ENCODE measurements at regions not wholly inside any gene's neighbourhood (a gene's known extent, or its start where the extent isn't known, plus 50 kb on each side); places are given as distances from the start of the nearest gene placed in this dataset.
A peak's percentile ranks its signal among the peaks of the same experiment; 100 is the strongest.
"Not testable (repeated sequence)": the region's sequence is repeated elsewhere in the genome, so short reads cannot be mapped to it uniquely, and the experiment has no call there.

DNA sequence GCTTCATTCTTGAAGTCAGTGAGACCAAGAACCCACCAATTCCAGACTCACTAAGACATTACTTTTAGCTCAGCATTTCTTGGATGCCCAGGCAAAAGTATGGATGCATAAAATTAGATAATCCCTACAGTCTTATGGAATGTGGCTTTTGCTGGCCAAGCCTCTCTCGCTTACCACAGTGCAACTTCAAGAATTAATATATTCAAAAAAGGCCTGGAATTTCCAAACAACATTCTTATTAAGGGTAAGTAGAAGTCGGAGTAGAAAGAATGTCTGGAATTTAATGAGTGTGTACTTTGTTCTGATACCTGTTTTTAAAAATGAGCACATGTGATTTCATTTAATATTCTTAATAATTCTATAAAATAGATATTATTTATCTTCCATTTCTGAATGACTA, 302.4 kb upstream of the TMTC4 start:
- H3K79me1 ChIP-seq (ENCODE audit: low read length), result no peaks in the 10 kb centered on the region
- H4K8ac ChIP-seq (ENCODE audit: low read depth, low read length), result no peak overlapping the region
- H4K91ac ChIP-seq (ENCODE audit: low read depth, low read length), result no peak overlapping the region
- no peak overlapping the region for H3K23ac ChIP-seq (ENCODE audit: low read length)
- peak in 1 of 2 donors; percentile 23 for DNase-seq
- no peak overlapping the region for H2BK12ac ChIP-seq (ENCODE audit: low read length)
- H3K36me3 ChIP-seq (ENCODE audit: control insufficient read depth in 1 of 2, insufficient read depth in 2 of 2, low read length in 2 of 2), result no peaks in the 10 kb centered on the region
- no peak overlapping the region for H2BK5ac ChIP-seq (ENCODE audit: low read depth, low read length, poor library complexity)
- no peaks in the 10 kb centered on the region for H3K9me3 ChIP-seq (ENCODE audit: insufficient read depth, low read depth, low read length)
- H3K27ac ChIP-seq (ENCODE audit: low read depth, low read length), result no peak overlapping the region
- no CpG with 5 or more reads among the region's 2 CpGs for WGBS (ENCODE audit: extremely low coverage, insufficient coverage, insufficient read length)
- H3K9ac ChIP-seq (ENCODE audit: low read length), result no peak overlapping the region
- H3K27me3 ChIP-seq (ENCODE audit: insufficient read depth, low read length), result no peaks in the 10 kb centered on the region
- H2AFZ ChIP-seq (ENCODE audit: insufficient read depth, low read length, poor library complexity), result no peak overlapping the region
- no peak overlapping the region for H2BK120ac ChIP-seq (ENCODE audit: insufficient read depth, low read length, poor library complexity)
- no peak overlapping the region for H2AK5ac ChIP-seq (ENCODE audit: low read length)
- no peak overlapping the region for H3K4me2 ChIP-seq (ENCODE audit: low read length)
- no peak overlapping the region for H3K4me3 ChIP-seq (ENCODE audit: low read depth, low read length)
- no peaks in the 10 kb centered on the region for H3K79me2 ChIP-seq (ENCODE audit: control insufficient read depth, insufficient read depth, low read length, poor library complexity)
- H3K4ac ChIP-seq (ENCODE audit: low read depth, low read length), result no peak overlapping the region
- no peak overlapping the region for H3K18ac ChIP-seq (ENCODE audit: low read length)
- no peaks in the 10 kb centered on the region for H3K4me1 ChIP-seq (ENCODE audit: control insufficient read depth in 1 of 2, insufficient read depth in 2 of 2, low read length in 2 of 2)
- no peak overlapping the region for H3K14ac ChIP-seq (ENCODE audit: low read length)
- H4K12ac ChIP-seq (ENCODE audit: low read depth, low read length), result no peak overlapping the region

DNA sequence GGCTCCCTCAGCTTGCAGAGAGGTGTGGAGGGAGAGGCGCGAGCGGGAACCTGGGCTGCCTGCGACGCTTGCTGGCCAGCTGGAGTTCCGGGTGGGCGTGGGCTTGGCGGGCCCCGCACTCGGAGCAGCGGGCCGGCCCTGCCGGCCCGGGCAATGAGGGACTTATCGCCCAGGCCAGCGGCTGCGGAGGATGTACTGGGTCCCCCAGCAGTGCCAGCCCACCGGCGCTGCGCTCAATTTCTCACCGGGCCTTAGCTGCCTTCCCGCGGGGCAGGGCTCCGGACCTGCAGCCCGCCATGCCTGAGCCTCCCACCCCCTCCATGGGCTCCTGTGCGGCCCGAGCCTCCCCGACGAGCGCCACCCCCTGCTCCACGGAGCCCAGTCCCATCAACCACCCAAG, 301.1 kb upstream of the TMTC4 start:
- H3K4me1 ChIP-seq (ENCODE audit: control insufficient read depth in 1 of 2, insufficient read depth in 2 of 2, low read length in 2 of 2); H3K79me1 ChIP-seq (ENCODE audit: low read length): not testable (repeated sequence)

DNA sequence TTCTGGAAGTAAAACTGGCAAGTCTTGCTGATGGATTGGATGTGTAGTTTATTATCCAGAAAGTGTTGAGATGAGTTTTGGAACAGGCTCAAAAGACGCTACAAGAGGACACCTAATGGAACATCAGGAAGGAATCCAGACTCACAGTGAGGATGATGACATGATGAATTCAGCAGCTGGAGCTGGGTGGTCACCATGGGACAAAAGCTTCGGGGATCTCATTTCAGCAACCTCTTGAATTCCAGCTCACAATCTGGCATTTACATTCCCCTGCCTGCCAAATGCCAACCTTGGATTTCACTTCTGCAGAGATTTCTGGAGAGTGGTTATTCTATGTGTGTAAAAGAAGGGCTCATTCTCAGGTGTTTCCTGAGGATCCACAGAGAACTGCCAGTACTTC, 288.0 kb upstream of the TMTC4 start:
- no CpG with 5 or more reads among the region's 2 CpGs for WGBS (ENCODE audit: extremely low coverage, insufficient coverage, insufficient read length)
- no peak overlapping the region for H3K4ac ChIP-seq (ENCODE audit: low read depth, low read length)

More for the DNA sequence above, 301.1 kb upstream of the TMTC4 start:
- not testable (repeated sequence) for H3K4ac ChIP-seq (ENCODE audit: low read depth, low read length); H4K12ac ChIP-seq (ENCODE audit: low read depth, low read length); H3K9ac ChIP-seq (ENCODE audit: low read length); H2AFZ ChIP-seq (ENCODE audit: insufficient read depth, low read length, poor library complexity); H3K9me3 ChIP-seq (ENCODE audit: insufficient read depth, low read depth, low read length); H3K27ac ChIP-seq (ENCODE audit: low read depth, low read length); H3K4me3 ChIP-seq (ENCODE audit: low read depth, low read length); H3K36me3 ChIP-seq (ENCODE audit: control insufficient read depth in 1 of 2, insufficient read depth in 2 of 2, low read length in 2 of 2); H3K14ac ChIP-seq (ENCODE audit: low read length); H2BK12ac ChIP-seq (ENCODE audit: low read length); H3K18ac ChIP-seq (ENCODE audit: low read length); H2BK120ac ChIP-seq (ENCODE audit: insufficient read depth, low read length, poor library complexity); H4K8ac ChIP-seq (ENCODE audit: low read depth, low read length); H3K23ac ChIP-seq (ENCODE audit: low read length); H3K79me2 ChIP-seq (ENCODE audit: control insufficient read depth, insufficient read depth, low read length, poor library complexity); H2AK5ac ChIP-seq (ENCODE audit: low read length); H3K27me3 ChIP-seq (ENCODE audit: insufficient read depth, low read length); H3K4me2 ChIP-seq (ENCODE audit: low read length); DNase-seq; H4K91ac ChIP-seq (ENCODE audit: low read depth, low read length); H2BK5ac ChIP-seq (ENCODE audit: low read depth, low read length, poor library complexity)
- WGBS (ENCODE audit: extremely low coverage, insufficient coverage, insufficient read length), result no CpG with 5 or more reads among the region's 31 CpGs

DNA sequence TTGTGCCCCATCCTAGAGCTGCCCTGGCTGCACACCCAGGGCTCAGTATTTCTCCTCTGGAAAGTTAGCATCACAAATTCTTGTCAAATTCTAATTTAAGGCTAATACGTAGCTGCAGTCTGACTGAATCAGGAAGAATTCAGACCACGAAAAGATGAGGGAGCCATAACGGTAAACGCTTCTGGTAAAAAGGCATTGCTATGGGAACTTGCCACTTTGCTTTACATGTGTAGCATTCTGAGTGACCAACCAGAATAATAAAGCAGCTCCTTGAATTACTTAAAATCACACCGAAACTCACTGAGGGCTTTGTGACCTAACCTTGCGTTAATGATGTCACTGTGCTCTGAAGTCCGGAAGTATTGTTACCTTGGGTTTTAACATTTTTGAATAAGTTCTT, 286.6 kb upstream of the TMTC4 start:
- Histone ChIP-seq H3K79me2 (ENCODE audit: control insufficient read depth, insufficient read depth, low read length, poor library complexity) (no peaks in the 10 kb centered on the region), H3K9me3 (ENCODE audit: insufficient read depth, low read depth, low read length) (no peaks in the 10 kb centered on the region), H4K91ac (ENCODE audit: low read depth, low read length) (no peak overlapping the region), H2AFZ (ENCODE audit: insufficient read depth, low read length, poor library complexity) (no peak overlapping the region), H3K4me2 (ENCODE audit: low read length) (no peak overlapping the region), H3K27me3 (ENCODE audit: insufficient read depth, low read length) (no peaks in the 10 kb centered on the region), H3K4me3 (ENCODE audit: low read depth, low read length) (no peak overlapping the region), H4K8ac (ENCODE audit: low read depth, low read length) (no peak overlapping the region), H3K23ac (ENCODE audit: low read length) (no peak overlapping the region), H2AK5ac (ENCODE audit: low read length) (no peak overlapping the region), H3K4me1 (ENCODE audit: control insufficient read depth in 1 of 2, insufficient read depth in 2 of 2, low read length in 2 of 2) (no peaks in the 10 kb centered on the region), H2BK5ac (ENCODE audit: low read depth, low read length, poor library complexity) (no peak overlapping the region), H3K18ac (ENCODE audit: low read length) (no peak overlapping the region), H4K12ac (ENCODE audit: low read depth, low read length) (no peak overlapping the region), H2BK12ac (ENCODE audit: low read length) (no peak overlapping the region), H2BK120ac (ENCODE audit: insufficient read depth, low read length, poor library complexity) (no peak overlapping the region), H3K9ac (ENCODE audit: low read length) (no peak overlapping the region), H3K4ac (ENCODE audit: low read depth, low read length) (no peak overlapping the region), H3K79me1 (ENCODE audit: low read length) (no peaks in the 10 kb centered on the region), H3K36me3 (ENCODE audit: control insufficient read depth in 1 of 2, insufficient read depth in 2 of 2, low read length in 2 of 2) (no peaks in the 10 kb centered on the region), H3K14ac (ENCODE audit: low read length) (no peak overlapping the region), H3K27ac (ENCODE audit: low read depth, low read length) (no peak overlapping the region)
- no CpG with 5 or more reads among the region's 7 CpGs for WGBS (ENCODE audit: extremely low coverage, insufficient coverage, insufficient read length)
- DNase-seq, result no peak

More for the DNA sequence above, 288.0 kb upstream of the TMTC4 start:
- no peak overlapping the region for H3K14ac ChIP-seq (ENCODE audit: low read length)
- no peaks in the 10 kb centered on the region for H3K36me3 ChIP-seq (ENCODE audit: control insufficient read depth in 1 of 2, insufficient read depth in 2 of 2, low read length in 2 of 2)
- no peak overlapping the region for H3K18ac ChIP-seq (ENCODE audit: low read length)
- H3K23ac ChIP-seq (ENCODE audit: low read length), result no peak overlapping the region
- H3K9ac ChIP-seq (ENCODE audit: low read length), result no peak overlapping the region
- H2AFZ ChIP-seq (ENCODE audit: insufficient read depth, low read length, poor library complexity), result no peak overlapping the region
- H2BK5ac ChIP-seq (ENCODE audit: low read depth, low read length, poor library complexity), result no peak overlapping the region
- no peaks in the 10 kb centered on the region for H3K27me3 ChIP-seq (ENCODE audit: insufficient read depth, low read length)
- no peaks in the 10 kb centered on the region for H3K9me3 ChIP-seq (ENCODE audit: insufficient read depth, low read depth, low read length)
- no peak overlapping the region for H3K4me3 ChIP-seq (ENCODE audit: low read depth, low read length)
- no peak overlapping the region for H2BK120ac ChIP-seq (ENCODE audit: insufficient read depth, low read length, poor library complexity)
- H4K12ac ChIP-seq (ENCODE audit: low read depth, low read length), result no peak overlapping the region
- H3K4me2 ChIP-seq (ENCODE audit: low read length), result no peak overlapping the region
- no peaks in the 10 kb centered on the region for H3K4me1 ChIP-seq (ENCODE audit: control insufficient read depth in 1 of 2, insufficient read depth in 2 of 2, low read length in 2 of 2)
- H4K8ac ChIP-seq (ENCODE audit: low read depth, low read length), result no peak overlapping the region
- no peaks in the 10 kb centered on the region for H3K79me1 ChIP-seq (ENCODE audit: low read length)
- DNase-seq, result no peak
- no peak overlapping the region for H2BK12ac ChIP-seq (ENCODE audit: low read length)
- H3K79me2 ChIP-seq (ENCODE audit: control insufficient read depth, insufficient read depth, low read length, poor library complexity), result no peaks in the 10 kb centered on the region
- H4K91ac ChIP-seq (ENCODE audit: low read depth, low read length), result no peak overlapping the region
- no peak overlapping the region for H3K27ac ChIP-seq (ENCODE audit: low read depth, low read length)
- H2AK5ac ChIP-seq (ENCODE audit: low read length), result no peak overlapping the region

All from trophoblast cell (in vitro differentiated cells and primary cell).